ENCODE measurements at regions not wholly inside any gene's neighbourhood (a gene's known extent, or its start where the extent isn't known, plus 50 kb on each side); places are given as distances from the start of the nearest gene placed in this dataset.

DNA sequence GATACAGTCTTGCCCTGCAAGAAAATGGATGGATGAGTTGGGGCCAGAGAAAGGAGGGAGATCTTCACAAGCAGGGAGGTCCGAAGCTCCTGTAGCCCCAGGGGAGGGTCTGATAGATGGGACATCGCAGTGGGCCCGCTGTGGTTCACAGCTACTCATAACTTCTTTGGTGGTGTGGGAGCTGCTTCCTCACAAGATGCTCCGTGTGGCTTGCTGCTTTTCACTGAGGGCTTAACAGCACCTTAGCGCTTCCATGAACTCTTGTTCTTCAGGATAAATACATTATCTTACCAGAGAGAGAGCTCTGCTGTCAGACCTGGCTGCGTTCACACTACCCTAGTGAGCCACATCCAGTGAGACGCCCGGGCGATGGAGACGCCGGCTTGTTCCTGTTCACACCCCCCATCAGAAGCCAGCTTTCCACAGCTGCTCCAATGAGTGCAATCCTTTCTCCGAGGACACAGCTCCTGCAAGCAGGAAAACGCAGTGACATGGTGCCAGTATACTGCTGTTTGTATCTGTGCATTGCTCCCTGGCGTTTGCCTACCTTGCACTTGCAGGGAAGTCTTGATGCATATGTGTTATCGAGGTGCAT, 599.8 kb downstream of the AJAP1 start:
- DNase-seq = no peak
- Histone ChIP-seq H3K36me3 (no peaks in the 10 kb centered on the region), H3K27ac (no peak overlapping the region), H3K27me3 (no peaks in the 10 kb centered on the region), H3K4me3 (no peak overlapping the region), H3K9me3 (no peaks in the 10 kb centered on the region), H3K4me1 (no peaks in the 10 kb centered on the region)
- WGBS, 2 donors (ENCODE audit: low coverage in 1 of 2) = 85% methylated on average over 15 of the region's 15 CpGs; no CpG with 5 or more reads in 1 of the 2 donors
- TF ChIP-seq POLR2AphosphoS5 (IDR thresholded peaks at IDR 0.05) (no peak), POLR2A (IDR thresholded peaks at IDR 0.05) (no peak), CTCF (IDR thresholded peaks at IDR 0.05) (no peak), EP300 (IDR thresholded peaks at IDR 0.05; ENCODE audit: low read depth) (no peak)
- intact Hi-C loops (cut with DNase I; ENCODE audit: low total_unique reads) (no loop called here), in situ Hi-C loops (cut with MboI; ENCODE audit: low pct_ligation_motif_present in 1 of 4, low pct_unique_long_range_greater_than_20kb in 1 of 4, low sequenced_read_pairs in 3 of 4) (no loop called here)

DNA sequence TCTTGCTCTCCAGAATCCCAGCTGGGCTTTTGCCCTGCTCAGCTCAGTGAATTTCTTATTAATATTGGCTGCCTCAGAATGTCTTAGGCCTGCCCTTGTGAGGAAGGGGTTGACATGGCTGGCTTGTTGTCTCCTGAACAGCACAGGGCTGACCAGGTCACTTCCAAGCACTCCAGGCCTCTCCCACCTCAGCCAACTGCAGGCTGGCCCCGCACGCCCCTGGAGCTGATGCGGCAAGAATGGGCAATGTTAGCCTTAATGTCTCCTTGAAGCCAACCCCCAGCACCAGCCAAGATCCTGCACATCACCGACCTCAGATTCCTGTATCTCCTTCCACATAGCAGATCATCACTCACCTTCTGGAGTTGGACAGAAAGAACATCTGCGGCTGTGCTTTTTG, 598.6 kb downstream of the AJAP1 start:
- in situ Hi-C loops (cut with MboI; ENCODE audit: low pct_ligation_motif_present in 1 of 4, low pct_unique_long_range_greater_than_20kb in 1 of 4, low sequenced_read_pairs in 3 of 4) = no loop called here
- no peak for DNase-seq

GRCh38 chr1:5250336-5250735, 595.9 kb downstream of the AJAP1 start:
- Histone ChIP-seq H3K27me3 (no peaks in the 10 kb centered on the region), H3K27ac (no peak overlapping the region), H3K36me3 (no peaks in the 10 kb centered on the region), H3K4me3 (no peak overlapping the region), H3K4me1 (no peaks in the 10 kb centered on the region), H3K9me3 (no peaks in the 10 kb centered on the region)
- no peak for DNase-seq
- intact Hi-C loops (cut with DNase I; ENCODE audit: low total_unique reads) = no loop called here
- 36 to 83% methylated on average over 1 to 2 of the region's 2 CpGs for whole genome bisulfite sequencing, 2 donors (ENCODE audit: low coverage in 1 of 2)
- in situ Hi-C loops (cut with MboI; ENCODE audit: low pct_ligation_motif_present in 1 of 4, low pct_unique_long_range_greater_than_20kb in 1 of 4, low sequenced_read_pairs in 3 of 4) = no loop called here
- TF ChIP-seq CTCF (IDR thresholded peaks at IDR 0.05) = no peak
- TF ChIP-seq POLR2A (IDR thresholded peaks at IDR 0.05) = no peak
- no peak for TF ChIP-seq POLR2AphosphoS5 (IDR thresholded peaks at IDR 0.05)
- TF ChIP-seq EP300 (IDR thresholded peaks at IDR 0.05; ENCODE audit: low read depth) = no peak

More for the DNA sequence above, 598.6 kb downstream of the AJAP1 start:
- no peak for TF ChIP-seq POLR2A (IDR thresholded peaks at IDR 0.05)
- TF ChIP-seq CTCF (IDR thresholded peaks at IDR 0.05) = no peak
- no peak for TF ChIP-seq POLR2AphosphoS5 (IDR thresholded peaks at IDR 0.05)
- TF ChIP-seq EP300 (IDR thresholded peaks at IDR 0.05; ENCODE audit: low read depth) = no peak
- 97% methylated on average over 5 of the region's 5 CpGs; no CpG with 5 or more reads in 1 of the 2 donors for WGBS, 2 donors (ENCODE audit: low coverage in 1 of 2)
- Histone ChIP-seq H3K27ac (no peak overlapping the region), H3K36me3 (no peaks in the 10 kb centered on the region), H3K4me1 (no peaks in the 10 kb centered on the region), H3K4me3 (no peak overlapping the region), H3K9me3 (no peaks in the 10 kb centered on the region), H3K27me3 (no peaks in the 10 kb centered on the region)
- intact Hi-C loops (cut with DNase I; ENCODE audit: low total_unique reads) = no loop called here

DNA sequence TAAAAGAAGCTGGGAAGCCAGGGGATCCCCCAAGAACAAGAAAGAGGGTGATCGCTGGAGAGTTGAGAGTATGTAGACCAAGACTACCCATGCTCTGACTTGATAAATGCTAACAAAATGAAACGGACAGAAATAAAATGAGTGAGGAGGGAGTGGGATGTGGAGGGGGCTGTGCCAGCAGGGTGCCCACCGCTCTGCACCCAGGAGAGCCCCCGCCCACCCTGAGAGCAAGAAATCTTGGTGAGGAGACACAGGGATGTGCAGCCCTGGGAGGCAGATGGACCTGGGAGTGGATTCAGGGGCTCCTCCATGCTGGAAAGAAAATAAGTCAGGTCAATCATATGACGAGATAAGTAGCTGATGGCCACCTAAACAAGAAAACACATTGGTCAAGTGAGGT, 590.9 kb downstream of the AJAP1 start:
- TF ChIP-seq CTCF (IDR thresholded peaks at IDR 0.05) (no peak), EP300 (IDR thresholded peaks at IDR 0.05; ENCODE audit: low read depth) (no peak), POLR2A (IDR thresholded peaks at IDR 0.05) (no peak), POLR2AphosphoS5 (IDR thresholded peaks at IDR 0.05) (no peak)
- intact Hi-C loops (cut with DNase I; ENCODE audit: low total_unique reads) (no loop called here), in situ Hi-C loops (cut with MboI; ENCODE audit: low pct_ligation_motif_present in 1 of 4, low pct_unique_long_range_greater_than_20kb in 1 of 4, low sequenced_read_pairs in 3 of 4) (no loop called here)
- no peak for DNase-seq
- no peak overlapping the region for H3K27ac ChIP-seq
- H3K36me3 ChIP-seq = no peaks in the 10 kb centered on the region
- WGBS, 2 donors (ENCODE audit: low coverage in 1 of 2) = 71 to 75% methylated on average over 4 to 5 of the region's 5 CpGs
- no peak overlapping the region for H3K4me3 ChIP-seq
- no peaks in the 10 kb centered on the region for H3K27me3 ChIP-seq
- no peaks in the 10 kb centered on the region for H3K4me1 ChIP-seq
- no peaks in the 10 kb centered on the region for H3K9me3 ChIP-seq
